ENCODE measurements at regions not wholly inside any gene's neighbourhood (a gene's known extent, or its start where the extent isn't known, plus 50 kb on each side); places are given as distances from the start of the nearest gene placed in this dataset.

DNA sequence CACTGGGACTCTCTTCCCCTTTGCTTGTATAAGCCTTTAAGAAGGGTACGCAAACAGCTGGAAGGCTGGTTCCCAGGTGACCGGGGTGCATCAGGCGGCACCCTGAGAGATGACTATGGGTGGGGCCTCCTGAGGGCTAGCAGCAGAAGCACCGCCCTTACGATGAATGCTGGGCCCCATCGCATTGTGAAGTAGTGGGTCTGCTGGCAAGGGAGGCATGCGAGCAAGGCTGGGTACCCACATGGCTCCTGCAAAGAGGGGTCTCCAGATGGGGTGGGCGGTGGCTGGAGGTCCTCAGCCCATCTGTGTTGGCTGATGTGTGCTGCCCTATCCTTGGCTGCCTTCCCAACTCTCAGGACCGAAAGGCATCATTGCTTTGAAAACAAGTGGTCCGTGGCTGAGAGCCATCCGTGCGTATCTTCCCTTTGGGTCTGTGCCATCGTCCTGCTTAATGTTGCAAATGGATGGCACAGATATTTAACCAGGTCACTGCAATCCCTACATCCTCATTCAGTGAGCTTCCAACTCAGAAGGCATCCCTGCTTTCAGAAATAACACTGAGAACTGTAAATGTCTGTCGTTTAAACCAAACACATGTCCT lies 83.5 kb upstream of the GPC1 start:
- no peak overlapping the region for H3K27ac ChIP-seq
- no peaks in the 10 kb centered on the region for H3K9me3 ChIP-seq
- 17 to 36% methylated on average over 14 of the region's 14 CpGs for WGBS, 2 donors
- H3K4me1 ChIP-seq = peaks cover 15 to 28% of the 10 kb centered on the region in 2 donors
- no peak overlapping the region for H3K4me3 ChIP-seq (replicated peaks in 1 of 3)
- H3K36me3 ChIP-seq = no peaks in the 10 kb centered on the region
- DNase-seq = peak; percentile 88 to 92
- TF ChIP-seq, protein P1, sequence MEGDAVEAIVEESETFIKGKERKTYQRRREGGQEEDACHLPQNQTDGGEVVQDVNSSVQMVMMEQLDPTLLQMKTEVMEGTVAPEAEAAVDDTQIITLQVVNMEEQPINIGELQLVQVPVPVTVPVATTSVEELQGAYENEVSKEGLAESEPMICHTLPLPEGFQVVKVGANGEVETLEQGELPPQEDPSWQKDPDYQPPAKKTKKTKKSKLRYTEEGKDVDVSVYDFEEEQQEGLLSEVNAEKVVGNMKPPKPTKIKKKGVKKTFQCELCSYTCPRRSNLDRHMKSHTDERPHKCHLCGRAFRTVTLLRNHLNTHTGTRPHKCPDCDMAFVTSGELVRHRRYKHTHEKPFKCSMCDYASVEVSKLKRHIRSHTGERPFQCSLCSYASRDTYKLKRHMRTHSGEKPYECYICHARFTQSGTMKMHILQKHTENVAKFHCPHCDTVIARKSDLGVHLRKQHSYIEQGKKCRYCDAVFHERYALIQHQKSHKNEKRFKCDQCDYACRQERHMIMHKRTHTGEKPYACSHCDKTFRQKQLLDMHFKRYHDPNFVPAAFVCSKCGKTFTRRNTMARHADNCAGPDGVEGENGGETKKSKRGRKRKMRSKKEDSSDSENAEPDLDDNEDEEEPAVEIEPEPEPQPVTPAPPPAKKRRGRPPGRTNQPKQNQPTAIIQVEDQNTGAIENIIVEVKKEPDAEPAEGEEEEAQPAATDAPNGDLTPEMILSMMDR (IDR thresholded peaks at IDR 0.05) = no peak
- no peak for TF ChIP-seq POLR2A (IDR thresholded peaks at IDR 0.05)
- intact Hi-C loops (cut with DNase I) = no loop called here
- H3K27me3 ChIP-seq = no peaks in the 10 kb centered on the region

GRCh38 chr2:240353086-240353798 lies 82.2 kb upstream of the GPC1 start:
- Histone ChIP-seq H3K27me3 (no peaks in the 10 kb centered on the region), H3K9me3 (no peaks in the 10 kb centered on the region), H3K36me3 (no peaks in the 10 kb centered on the region), H3K4me1 (peaks cover 7 to 15% of the 10 kb centered on the region in 2 donors), H3K4me3 (replicated peaks in 1 of 3) (no peak overlapping the region), H3K27ac (no peak overlapping the region)
- TF ChIP-seq, protein P1 (IDR thresholded peaks at IDR 0.05) = no peak
- no peak for TF ChIP-seq POLR2A (IDR thresholded peaks at IDR 0.05)
- DNase-seq = peak in 1 of 2 donors; percentile 77
- WGBS, 2 donors = 51 to 88% methylated on average over 7 to 16 of the region's 18 CpGs
- intact Hi-C loops (cut with DNase I) = no loop called here

- Histone ChIP-seq H3K4me1 (peaks cover 7 to 12% of the 10 kb centered on the region in 2 donors), H3K27ac (no peak overlapping the region), H3K36me3 (no peaks in the 10 kb centered on the region), H3K4me3 (replicated peaks in 1 of 3) (no peak overlapping the region), H3K9me3 (no peaks in the 10 kb centered on the region), H3K27me3 (no peaks in the 10 kb centered on the region)
- WGBS, 2 donors = 78 to 83% methylated on average over 5 to 9 of the region's 9 CpGs
- peak; percentile 8 to 12 for DNase-seq
- TF ChIP-seq, protein P1 (IDR thresholded peaks at IDR 0.05) = no peak
- TF ChIP-seq POLR2A (IDR thresholded peaks at IDR 0.05) = no peak
- intact Hi-C loops (cut with DNase I) = no loop called here
Measured at GRCh38 chr2:240353944-240354343, 81.5 kb upstream of the GPC1 start.

DNA sequence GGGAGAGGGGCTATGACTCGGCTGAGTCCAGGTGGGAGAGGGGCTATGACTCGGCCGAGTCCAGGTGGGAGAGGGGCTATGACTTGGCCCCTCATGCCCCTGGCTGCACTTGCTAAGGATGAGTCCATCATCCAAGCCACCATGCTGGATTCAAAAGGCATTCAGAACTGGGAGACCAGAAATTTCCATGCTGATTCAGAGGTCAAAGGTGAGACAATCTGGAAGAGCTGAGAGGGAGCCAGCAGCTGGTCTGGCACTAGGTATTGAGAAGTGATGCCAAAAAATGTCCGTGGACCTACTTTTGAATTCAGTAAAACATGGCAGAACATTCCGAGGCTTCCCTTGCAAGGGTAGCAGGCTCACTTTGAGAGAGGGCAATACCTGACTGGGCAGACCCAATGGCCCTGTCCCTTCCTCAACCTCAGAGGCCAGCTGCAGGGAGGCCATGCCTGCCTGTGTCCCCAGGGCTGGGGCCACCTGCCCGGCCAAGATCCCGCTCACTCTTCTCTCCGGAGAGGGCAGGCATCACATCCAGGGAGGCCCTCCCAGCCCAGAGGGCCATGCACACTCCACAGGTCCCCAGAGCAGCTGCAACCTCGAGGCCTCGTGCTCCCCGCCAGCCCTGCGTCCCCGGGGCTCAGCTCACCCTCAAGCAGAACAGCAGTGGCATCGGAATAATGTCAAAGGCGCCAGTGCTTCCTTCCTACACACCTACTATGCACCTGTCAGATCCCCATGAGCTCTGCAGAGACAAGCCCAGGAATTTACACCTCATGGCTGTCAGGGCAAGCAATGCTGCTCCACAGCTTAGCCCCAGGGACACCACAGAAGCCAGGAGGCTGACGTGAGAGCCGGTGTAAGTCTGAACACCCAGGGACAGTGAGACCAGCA lies 80.2 kb upstream of the GPC1 start:
- no peak overlapping the region for H3K4me3 ChIP-seq (replicated peaks in 1 of 3)
- no peaks in the 10 kb centered on the region for H3K9me3 ChIP-seq
- DNase-seq = no peak
- no peak overlapping the region for H3K27ac ChIP-seq
- TF ChIP-seq POLR2A (IDR thresholded peaks at IDR 0.05) = no peak
- TF ChIP-seq, protein P1 (IDR thresholded peaks at IDR 0.05) = no peak
- no peaks in the 10 kb centered on the region for H3K36me3 ChIP-seq
- intact Hi-C loops (cut with DNase I) = no loop called here
- H3K4me1 ChIP-seq = peaks cover 7 to 12% of the 10 kb centered on the region in 2 donors
- no peaks in the 10 kb centered on the region for H3K27me3 ChIP-seq
- 88 to 90% methylated on average over 11 to 13 of the region's 17 CpGs for WGBS, 2 donors
